SH-SY5Y (cell line): ENCODE measurements at regions not wholly inside any gene's neighbourhood (a gene's known extent, or its start where the extent isn't known, plus 50 kb on each side); places are given as distances from the start of the nearest gene placed in this dataset.

Experiments used
- GATA2 ChIP-seq: IDR thresholded peaks from 2 replicates; pipeline ENCODE4 v1.6.1; 2011; ENCODE audit warnings: mild to moderate bottlenecking, low read depth, low read length
- GATA3 ChIP-seq: IDR thresholded peaks from 2 replicates; pipeline ENCODE4 v1.6.1; 2011; ENCODE audit warnings: low read depth, mild to moderate bottlenecking, low read length, moderate library complexity

DNA sequence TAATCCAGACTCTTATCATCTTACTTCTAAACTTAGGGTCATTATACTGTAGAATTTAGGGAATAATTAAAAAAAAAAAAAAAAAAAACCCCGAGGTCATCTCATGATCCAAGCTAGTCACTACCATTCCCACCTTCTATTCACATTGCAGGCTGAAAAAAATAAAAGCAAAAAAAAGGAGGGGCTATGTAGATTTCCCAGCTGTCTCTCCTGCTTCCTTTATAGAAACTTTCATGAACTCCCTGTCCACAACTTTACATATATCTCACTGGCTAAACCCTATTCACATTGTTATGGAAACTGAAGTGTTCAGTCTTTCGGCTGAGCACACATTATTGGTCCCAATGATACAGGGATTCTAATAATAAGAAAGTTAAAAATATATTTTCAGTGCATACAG, 156.2 kb upstream of the TP63 start:
- TF ChIP-seq GATA3 (no peak), GATA2 (no peak)

DNA sequence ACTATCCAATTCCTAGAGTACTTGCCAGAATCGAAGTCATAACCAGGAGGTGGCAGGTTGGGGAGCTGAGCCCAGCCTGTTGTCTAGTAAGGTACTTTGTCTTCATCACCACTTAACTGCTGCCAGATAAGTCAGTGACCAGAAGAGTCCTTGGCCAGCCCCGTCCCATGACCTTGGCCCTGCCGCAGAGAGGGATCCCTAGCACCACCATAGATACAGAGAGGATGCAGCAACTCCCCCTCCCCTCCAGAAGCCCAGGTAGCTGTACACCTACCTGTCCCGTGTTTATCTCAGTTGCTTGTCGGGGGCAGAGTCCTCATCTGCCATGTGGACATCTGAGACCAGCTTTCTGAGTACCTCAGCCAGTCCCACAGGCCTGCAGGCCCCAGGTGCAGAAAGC, 153.6 kb upstream of the TP63 start:
- TF ChIP-seq GATA3 (no peak), GATA2 (no peak)

DNA sequence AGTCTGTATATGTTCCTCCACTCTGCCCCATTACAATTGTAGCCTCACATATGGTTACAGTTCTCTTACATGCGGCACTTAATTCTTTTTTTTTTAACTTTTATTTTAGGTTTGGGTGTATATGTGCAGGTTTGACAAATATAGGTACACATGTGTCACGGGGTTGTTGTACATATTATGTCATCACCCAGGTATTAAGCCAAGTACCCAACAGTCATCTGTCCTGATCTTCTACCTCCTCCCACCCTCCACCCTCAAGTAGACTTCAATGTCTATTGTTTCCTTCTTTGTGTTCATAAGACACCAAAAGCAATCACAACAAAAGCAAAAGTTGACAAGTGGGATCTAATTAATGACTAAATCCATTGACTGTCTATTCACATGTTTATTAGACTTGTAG, 144.6 kb upstream of the TP63 start:
- no peak for TF ChIP-seq GATA2

DNA sequence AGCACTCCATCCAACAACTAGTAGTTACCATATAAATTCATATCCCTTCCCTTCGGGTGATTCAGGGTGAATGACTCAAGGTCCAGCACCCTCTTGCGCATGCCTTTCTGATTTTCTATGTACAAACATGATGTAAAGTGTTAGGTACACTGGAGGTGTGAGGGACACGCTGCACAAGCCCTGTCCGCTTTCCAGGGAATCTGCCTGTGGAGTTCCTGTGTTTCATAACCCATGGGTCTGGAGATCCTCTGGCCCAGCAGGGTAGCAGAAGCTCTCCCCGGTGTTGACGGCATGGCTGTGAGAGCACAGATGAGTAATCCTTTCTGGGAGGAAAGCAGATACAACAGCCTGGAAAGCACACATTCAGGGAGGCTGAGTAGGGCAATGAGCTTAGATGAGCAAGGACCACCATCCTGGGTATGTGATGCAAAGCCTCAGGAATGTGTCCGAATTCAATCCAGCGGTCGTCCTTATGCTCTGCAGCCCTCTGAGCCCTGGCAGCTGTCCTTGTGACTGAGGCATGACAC, 142.9 kb upstream of the TP63 start:
- TF ChIP-seq GATA3 (no peak), GATA2 (no peak)

DNA sequence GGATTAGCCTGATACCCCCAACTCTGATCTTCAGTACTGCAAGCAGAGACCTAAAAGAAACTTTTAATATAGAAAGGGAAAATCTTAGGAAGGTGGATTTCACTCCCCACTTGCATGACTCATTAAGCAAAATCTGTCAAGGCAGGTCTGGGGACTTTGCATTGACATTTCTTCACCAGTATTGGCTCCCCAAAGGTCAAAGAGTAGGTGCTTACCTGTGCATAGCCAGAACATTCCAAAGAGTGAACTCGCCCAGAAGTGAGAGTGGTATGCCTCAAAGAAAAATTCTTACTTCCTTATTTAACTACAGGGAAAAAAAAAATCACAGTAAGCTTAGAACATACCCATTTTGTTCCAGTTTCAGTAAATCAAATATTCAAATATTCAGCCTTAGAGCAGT, 140.9 kb upstream of the TP63 start:
- TF ChIP-seq GATA2 (no peak), GATA3 (no peak)

DNA sequence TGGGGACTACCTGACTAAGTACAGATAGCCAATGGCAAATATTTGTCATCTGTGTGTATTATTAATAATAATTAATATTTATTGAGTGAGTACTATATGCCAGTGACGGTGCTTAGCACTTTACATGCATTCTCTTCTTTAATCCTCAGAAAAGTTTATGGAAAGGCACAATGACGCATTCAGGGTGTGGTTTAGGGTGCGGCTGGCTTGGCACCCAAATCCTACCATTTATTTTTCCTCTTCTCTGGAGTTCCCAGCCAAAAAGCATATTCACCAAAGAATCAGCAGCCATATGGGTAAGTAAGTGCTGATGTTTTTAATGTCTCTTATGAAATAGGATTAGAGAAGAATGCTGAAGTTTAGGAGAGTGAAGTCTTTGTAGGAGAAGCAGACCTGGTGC, 140.4 kb upstream of the TP63 start:
- TF ChIP-seq GATA3, result no peak
- TF ChIP-seq GATA2, result no peak

DNA sequence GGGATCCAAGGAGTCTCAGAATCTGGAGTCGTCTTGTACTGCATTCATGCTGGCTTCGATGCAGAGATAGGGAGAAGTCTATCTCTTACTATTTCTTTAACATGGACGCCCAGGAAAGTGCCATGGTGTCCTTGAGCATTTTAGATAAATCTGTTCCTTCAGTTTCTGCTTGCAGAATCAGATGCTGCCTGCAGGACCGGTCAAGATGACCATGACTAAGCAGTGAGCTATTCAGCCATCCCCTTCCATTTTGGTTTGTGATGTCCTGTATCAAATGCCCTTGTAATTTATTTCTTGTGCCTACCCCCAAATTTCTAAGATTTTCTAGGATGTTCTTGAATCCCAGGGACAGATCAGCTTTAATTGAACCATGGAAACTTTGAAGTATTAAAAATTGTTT, 139.4 kb upstream of the TP63 start:
- TF ChIP-seq GATA3, result no peak
- TF ChIP-seq GATA2, result no peak

DNA sequence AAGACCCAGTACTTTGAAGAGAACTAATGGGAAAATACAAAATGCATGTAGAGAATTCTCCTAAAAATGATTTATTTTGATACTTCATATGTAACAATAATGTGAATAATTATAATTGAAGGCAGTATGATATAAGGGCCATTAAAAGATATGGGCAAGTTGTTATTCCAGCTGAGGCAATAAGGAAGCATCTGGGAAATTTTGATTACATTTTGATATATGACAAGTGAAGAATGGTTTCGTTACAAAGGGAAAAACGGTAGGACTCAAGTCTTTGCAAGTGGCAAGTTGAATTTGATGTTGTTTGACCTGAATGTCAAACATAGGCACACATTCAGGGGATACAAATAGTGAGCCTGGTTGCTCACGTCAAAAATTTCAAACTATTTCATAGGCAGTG, 137.9 kb upstream of the TP63 start:
- TF ChIP-seq GATA2, result no peak
- no peak for TF ChIP-seq GATA3

DNA sequence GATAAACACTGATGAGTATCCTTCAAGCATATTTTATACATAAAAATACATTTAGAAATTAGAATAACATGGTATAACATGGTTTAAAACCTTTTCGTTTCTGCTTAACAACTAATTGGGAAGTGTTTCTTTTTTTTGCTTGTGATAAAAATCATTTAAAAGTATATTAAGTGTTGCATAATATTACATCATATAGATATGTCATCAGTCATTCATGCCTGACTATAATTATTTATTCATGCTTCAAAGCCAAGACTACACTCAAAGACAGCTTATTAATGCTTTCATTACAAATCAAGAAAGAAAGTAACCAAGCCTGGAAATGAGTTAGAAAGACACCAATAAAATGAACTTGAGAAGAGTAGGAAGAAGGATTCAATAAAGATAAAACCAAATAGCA, 136.6 kb upstream of the TP63 start:
- TF ChIP-seq GATA2 (no peak), GATA3 (no peak)

DNA sequence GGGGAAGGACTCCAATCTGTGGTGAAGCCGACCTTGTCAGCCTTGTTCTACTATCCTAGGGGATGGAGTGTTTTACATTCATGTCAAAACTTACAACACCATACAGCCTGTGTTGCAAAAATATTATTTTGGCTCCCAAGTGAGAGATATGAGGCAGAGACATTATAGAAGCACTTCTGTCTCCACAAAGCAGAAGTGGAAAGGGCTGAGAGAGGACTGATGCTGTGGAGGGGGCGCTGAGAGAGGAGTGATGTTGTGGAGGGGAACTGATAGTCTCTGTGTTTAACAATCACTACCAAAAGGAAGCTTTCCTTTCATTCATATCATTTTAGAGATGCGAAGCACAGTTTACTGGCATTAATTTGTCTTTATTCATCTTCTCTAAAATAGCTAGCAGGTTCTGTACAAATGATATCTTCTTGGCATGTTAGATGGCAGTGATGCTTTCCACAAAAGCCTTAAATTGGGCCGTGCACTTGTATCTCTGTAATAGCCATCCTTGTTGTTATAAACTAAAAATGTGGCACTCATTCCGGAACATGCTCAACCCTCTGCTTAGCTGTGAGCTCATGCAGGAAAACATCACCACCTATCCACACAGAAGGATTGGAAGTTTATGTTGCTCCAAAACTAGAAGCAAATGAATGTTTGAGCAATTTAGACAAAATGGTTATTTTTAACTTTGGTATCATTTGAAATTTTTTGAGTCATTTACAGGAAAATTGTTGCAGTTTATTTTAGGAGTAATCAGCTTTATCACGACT, 134.6 kb upstream of the TP63 start:
- TF ChIP-seq GATA3 (no peak), GATA2 (no peak)

DNA sequence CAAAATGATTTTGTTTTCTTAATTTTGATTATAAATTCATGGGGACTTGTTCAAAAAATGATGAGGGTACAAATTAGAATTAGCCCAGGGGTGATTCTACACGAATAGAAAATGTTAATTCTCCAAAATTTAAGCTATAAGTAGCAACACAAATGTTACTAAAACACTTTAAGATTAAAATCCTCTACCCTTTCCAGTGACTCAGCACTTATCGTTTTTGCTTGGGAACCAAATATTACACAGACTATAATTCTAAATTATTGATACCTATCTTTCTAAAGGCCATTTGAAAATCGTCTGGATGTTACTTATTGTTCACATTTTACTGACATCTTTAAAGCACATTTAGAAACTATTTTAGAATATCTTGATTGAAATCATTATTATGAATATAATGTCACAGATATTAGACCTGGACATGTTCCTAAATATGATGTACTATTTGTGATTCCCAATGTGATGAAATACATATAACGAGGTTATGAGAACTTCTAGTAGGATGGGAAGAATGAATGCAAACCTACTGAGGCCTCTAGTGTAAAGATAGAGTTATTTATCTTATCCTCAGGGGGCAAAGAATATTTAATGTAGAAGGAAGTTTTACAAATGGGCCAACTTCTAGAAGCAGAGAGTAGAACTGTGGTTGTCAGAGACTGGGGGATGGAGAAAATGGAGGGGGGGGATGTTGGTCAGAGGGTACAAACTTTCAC, 132.0 kb upstream of the TP63 start:
- TF ChIP-seq GATA3, result no peak
- TF ChIP-seq GATA2, result no peak

DNA sequence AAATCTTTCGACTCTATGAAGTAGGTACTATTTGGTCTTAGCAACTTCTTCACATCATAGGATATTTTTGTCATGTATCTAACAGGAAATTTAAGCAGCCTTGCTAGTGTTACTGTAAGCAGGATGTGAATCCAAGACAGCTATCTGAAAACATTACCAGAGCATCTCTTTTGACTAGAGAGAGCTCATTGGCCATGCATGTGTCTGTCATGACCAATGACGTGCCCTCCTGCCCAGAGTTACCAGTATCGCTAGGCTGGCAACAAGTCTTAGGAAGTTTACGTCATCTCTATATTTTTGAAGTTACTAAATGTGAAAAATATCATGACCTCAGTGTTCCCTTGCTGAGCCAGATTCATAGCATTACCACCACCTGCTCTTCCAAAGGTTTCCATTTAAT, 130.9 kb upstream of the TP63 start:
- TF ChIP-seq GATA2, result no peak
- no peak for TF ChIP-seq GATA3

DNA sequence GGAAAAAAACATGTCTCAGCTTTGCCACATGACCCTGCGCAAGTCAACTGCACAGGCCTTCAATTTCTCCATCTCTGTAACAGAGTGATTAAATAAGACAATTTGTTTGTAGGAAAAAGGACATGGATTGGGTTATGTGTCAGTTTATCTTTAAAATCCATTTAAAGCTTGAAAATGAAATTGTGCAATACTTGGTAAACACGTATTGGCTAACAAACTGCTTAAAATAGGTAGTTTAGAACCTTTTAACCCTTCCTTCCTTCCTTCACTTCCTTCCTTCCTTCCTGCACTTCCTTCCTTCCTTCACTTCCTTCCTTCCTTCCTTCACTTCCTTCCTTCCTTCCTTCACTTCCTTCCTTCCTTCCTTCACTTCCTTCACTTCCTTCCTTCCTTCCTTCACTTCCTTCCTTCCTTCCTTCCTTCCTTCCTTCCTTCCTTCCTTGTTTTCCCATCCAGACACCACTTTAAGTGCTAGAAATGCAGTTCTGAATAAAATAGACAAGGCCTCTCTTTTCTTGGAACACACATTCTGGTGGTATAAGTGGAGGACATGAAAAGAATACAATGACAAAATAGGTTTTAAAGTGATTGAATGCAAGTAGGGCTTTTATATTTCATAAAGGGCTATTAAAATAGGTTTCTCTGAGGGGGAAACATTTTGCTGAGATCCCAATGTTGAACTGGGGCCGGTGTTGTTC, 130.2 kb upstream of the TP63 start:
- no peak for TF ChIP-seq GATA3
- no peak for TF ChIP-seq GATA2

DNA sequence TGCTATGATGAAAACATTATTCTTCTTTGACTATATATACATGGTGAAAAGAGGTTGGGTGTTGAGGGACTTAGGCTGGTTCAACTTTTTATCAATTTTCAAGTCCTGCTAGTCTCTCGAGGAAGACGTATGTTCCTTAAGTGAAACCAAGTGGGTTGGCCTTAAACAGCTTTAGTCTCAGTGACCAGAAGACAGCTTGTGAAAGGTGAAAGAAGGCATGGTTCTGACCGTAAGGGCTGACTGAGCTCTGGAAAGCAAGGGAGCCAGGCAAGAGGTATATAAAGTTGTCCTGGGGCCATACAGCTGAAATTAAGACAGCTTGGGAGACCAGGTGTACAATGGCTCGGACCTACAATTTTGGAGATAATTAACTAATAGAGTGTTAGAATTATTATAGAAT, 128.9 kb upstream of the TP63 start:
- no peak for TF ChIP-seq GATA2
- no peak for TF ChIP-seq GATA3
